HG02943 (cell line): ENCODE measurements at regions not wholly inside any gene's neighbourhood (a gene's known extent, or its start where the extent isn't known, plus 50 kb on each side); places are given as distances from the start of the nearest gene placed in this dataset.
"Not testable (repeated sequence)": the region's sequence is repeated elsewhere in the genome, so short reads cannot be mapped to it uniquely, and the experiment has no call there.

ENCODE experiments used
- ATAC-seq: cut with Tn5 transposase; IDR thresholded peaks from one replicate; pipeline ENCODE4 v1.9.1; 2021; ENCODE audit warnings: mild to moderate bottlenecking, low read depth, moderate library complexity; ENCODE audit not compliant: unreplicated experiment

DNA sequence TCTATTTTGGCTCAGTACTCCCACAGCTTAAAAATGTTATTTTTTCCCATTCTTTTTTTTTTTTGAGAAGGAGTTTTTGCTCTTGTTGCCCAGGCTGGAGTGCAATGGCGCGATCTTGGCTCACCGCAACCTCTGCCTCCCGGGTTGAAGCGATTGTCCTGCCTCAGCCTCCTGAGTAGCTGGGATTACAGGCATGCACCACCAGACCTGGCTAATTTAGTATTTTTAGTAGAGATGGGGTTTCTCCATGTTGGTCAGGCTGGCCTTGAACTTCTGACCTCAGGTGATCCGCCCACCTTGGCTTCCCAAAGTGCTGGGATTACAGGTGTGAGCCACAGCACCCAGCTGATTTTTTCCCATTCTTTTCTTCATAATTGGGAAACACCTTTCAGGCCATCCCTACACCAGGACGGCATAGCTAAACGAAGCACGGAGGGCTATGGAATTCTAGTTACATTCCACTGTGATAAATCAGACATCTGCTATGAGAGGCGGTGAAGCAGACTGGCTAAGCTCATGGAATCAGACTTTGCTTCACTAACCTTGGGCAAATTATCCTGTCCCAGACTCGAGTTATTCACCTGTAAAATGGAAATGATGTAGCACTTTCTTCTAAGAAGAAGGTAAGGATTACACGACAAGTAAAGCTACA is 68.7 kb upstream of the ZFAND5 start:
- not testable (repeated sequence) for ATAC-seq

DNA sequence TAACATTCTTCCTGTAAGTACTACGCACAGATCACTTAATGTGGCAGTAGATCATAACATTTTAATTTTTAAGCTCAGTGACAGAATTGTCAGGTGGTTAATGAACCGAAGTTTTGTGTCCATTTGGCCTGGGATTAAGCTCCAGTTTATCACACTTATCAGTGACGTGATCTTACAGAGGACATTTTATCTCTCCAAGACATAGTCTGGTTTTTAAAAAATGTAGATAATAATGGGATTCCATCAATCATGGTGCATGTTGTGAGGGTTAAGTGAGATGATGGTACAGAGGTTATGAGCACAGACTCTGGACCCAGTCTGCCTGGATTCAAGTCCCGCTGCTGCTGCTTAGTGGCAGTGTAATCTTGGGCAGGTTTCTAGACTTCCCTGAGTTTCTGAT is 66.0 kb upstream of the ZFAND5 start:
- no peak for ATAC-seq

DNA sequence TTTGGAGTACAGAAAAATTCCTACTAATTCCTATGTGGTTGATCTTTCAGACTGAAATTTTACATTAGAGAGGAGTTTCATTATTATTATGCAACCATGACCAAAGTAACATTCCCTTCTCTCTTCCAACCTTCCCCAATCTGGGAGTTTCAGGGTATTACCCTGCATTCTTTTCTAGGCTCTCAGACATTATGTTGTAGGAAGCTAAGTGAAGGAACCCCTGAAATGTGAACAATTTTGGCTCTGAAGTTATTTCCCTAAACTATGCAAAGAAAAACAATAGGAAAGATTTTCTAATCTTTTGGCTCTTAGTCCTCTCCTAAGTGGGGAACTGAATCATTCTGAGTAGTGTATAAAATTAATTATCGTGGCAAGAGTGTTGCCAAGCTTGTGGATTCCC is 63.3 kb upstream of the ZFAND5 start:
- ATAC-seq, result no peak

DNA sequence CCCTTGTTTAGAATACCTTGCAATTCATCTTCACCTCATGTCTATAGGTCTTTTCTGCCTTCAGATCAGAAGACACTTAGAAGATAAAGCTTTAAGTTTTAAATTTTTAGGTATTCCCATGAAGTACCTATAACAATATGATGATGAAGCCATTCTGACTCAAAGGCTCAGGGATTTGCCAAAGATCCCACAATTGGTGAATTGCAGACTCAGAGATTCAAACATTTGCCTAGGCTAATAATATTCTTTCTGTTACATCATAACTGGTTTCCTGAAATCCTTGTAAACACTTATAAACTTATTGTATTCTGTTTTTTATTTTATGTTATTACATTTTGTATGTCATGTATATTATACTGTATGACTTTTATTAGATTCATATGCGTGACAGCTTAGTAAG is 62.8 kb upstream of the ZFAND5 start:
- no peak for ATAC-seq

DNA sequence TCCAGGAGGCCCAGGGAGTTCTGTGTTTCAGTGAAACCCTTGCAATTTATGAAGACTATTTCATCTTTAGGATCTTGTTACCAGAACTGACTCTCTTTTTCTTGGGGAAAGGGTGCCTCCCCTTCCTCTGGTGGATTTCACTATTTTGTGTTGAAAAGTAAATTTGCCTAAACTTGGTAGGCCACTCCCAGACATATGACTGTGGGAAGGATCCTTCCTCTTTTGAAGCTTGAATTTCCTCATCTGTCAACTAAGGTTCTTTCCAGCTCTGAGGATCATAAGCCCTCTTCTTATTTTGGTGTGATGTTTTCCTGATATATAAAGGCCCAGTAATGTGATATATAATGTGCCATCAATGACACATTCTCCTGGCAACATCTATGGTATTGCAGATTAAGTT is 59.1 kb upstream of the ZFAND5 start:
- ATAC-seq, result no peak

DNA sequence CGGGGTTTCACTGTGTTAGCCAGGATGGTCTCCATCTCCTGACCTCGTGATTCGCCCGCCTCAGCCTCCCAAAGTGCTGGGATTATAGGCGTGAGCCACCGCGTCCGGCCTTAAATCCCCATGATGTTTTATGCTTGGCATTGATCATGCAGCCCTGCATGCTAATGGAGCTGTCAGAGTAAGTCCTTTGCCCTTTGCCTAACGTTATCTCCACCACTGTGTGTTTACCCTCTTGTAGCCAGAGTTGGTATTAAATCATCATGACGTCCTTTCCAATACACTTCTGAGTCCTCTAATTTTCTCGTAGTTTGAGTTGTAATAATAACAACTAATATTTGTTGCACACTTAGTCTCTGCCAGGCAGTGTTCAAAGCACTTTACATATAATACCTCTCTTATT is 57.2 kb upstream of the ZFAND5 start:
- ATAC-seq, result no peak

DNA sequence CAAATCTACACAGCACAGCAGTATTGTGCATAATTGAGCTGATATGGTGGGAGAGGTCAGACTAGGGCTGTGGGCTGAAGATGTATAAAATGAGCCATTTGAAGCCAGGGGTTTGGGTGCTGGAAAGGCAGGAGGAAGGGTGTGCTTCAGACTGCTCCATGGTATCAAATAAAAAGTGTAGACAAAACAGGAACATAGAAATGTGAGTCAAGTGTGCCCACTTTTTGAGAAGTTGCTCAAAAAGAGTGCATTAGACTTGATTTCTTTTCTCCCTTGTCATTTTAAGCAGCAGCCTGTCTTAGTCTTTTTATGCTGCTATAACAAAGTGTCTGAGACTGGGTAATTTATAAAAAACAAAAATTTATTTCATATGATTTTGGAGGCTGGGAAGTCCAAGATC is 55.8 kb upstream of the ZFAND5 start:
- ATAC-seq, result no peak

DNA sequence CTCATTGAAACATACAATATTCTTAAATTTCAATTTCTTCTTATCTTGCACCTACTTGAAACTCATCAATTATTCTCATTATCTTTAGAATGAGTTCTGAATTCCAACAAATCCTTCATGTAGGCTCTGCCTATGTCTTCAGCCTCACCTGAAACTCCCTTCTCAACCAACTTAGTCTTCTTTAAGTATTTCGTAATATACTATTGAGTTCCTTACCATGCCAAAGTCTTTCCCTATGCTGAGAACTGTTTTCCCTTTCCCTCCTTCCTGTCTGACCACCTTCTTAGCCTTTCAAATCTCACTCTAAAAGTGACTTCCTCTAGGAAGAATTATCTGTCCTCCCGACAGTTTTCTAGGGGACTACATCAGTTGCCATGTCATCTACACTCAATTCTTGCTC is 50.9 kb upstream of the ZFAND5 start:
- ATAC-seq, result no peak

DNA sequence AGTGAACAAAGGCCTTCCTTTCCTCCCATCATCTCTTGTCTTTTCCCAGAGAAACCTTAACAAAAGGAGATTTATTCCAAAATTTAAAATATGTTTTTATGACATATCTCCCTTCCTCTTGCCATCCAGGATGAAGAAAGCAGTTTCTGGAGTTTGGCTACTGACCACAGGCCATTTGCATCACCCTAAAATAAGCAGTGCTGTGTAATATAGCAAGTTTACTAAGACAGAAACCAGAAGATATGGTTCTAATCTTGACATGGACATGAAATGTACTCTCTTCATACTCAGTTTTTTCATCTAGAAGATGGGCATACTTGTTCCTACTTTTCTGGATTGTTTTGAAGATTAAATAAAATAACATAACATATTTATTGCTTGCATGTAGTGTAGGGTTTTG is 50.2 kb upstream of the ZFAND5 start:
- no peak for ATAC-seq
